HG03135 (cell line): ENCODE measurements at regions not wholly inside any gene's neighbourhood (a gene's known extent, or its start where the extent isn't known, plus 50 kb on each side); places are given as distances from the start of the nearest gene placed in this dataset.
"Not testable (repeated sequence)": the region's sequence is repeated elsewhere in the genome, so short reads cannot be mapped to it uniquely, and the experiment has no call there.

Experiments used
- ATAC-seq: cut with Tn5 transposase; IDR thresholded peaks from one replicate; pipeline ENCODE4 v1.9.1; 2021; ENCODE audit warnings: mild to moderate bottlenecking, moderate library complexity; ENCODE audit not compliant: unreplicated experiment

GRCh38 chr16:88161623-88162275, 210.5 kb downstream of the BANP start:
- ATAC-seq, result not testable (repeated sequence)

GRCh38 chr16:88162778-88163177, 211.5 kb downstream of the BANP start:
- not testable (repeated sequence) for ATAC-seq

GRCh38 chr16:88164196-88165039, 213.2 kb downstream of the BANP start:
- ATAC-seq, result not testable (repeated sequence)

- not testable (repeated sequence) for ATAC-seq
Measured at GRCh38 chr16:88165040-88165544, 213.9 kb downstream of the BANP start.

GRCh38 chr16:88165683-88166082, 214.4 kb downstream of the BANP start:
- not testable (repeated sequence) for ATAC-seq

- not testable (repeated sequence) for ATAC-seq
Measured at GRCh38 chr16:88166209-88166773, 215.1 kb downstream of the BANP start.

- not testable (repeated sequence) for ATAC-seq
Measured at GRCh38 chr16:88167798-88168556, 214.8 kb upstream of the ZNF469 start.

GRCh38 chr16:88168557-88168949, 214.2 kb upstream of the ZNF469 start:
- not testable (repeated sequence) for ATAC-seq

- not testable (repeated sequence) for ATAC-seq
Measured at GRCh38 chr16:88169136-88169830, 213.5 kb upstream of the ZNF469 start.

GRCh38 chr16:88169831-88170165, 213.0 kb upstream of the ZNF469 start:
- ATAC-seq, result not testable (repeated sequence)

GRCh38 chr16:88170528-88170991, 212.2 kb upstream of the ZNF469 start:
- ATAC-seq, result no peak

GRCh38 chr16:88171126-88171525, 211.6 kb upstream of the ZNF469 start:
- ATAC-seq, result not testable (repeated sequence)

GRCh38 chr16:88176184-88176583, 206.6 kb upstream of the ZNF469 start:
- not testable (repeated sequence) for ATAC-seq

- not testable (repeated sequence) for ATAC-seq
Measured at GRCh38 chr16:88176591-88177180, 206.1 kb upstream of the ZNF469 start.

GRCh38 chr16:88178251-88178650, 204.5 kb upstream of the ZNF469 start:
- ATAC-seq, result not testable (repeated sequence)

GRCh38 chr16:88178896-88179295, 203.9 kb upstream of the ZNF469 start:
- not testable (repeated sequence) for ATAC-seq

- not testable (repeated sequence) for ATAC-seq
Measured at GRCh38 chr16:88182967-88183881, 199.5 kb upstream of the ZNF469 start.

GRCh38 chr16:88184053-88184452, 198.7 kb upstream of the ZNF469 start:
- not testable (repeated sequence) for ATAC-seq
